HEK293T (cell line): ENCODE measurements at regions not wholly inside any gene's neighbourhood (a gene's known extent, or its start where the extent isn't known, plus 50 kb on each side); places are given as distances from the start of the nearest gene placed in this dataset.

Experiments used
- CTCF ChIA-PET: fragments of 350-600 bp; formaldehyde crosslinking; extraction: SDS; loops from one replicate; lab custom pipeline; 2021; ENCODE audit warnings: antibody characterized with exemption, inconsistent platforms; lab: Yijun Ruan, JAX
- POLR2A ChIA-PET: fragments of 350-600 bp; formaldehyde crosslinking; extraction: SDS; loops from one replicate; lab custom pipeline; 2020; ENCODE audit warnings: antibody characterized with exemption, inconsistent platforms; lab: Yijun Ruan, JAX
- DNase-seq: peaks from one replicate; pipeline ENCODE4 v3.0.0; 2012; ENCODE audit warnings: mixed read lengths; ENCODE audit errors: extremely low spot score
- ARNT ChIP-seq: fragments of 450-650 bp; IDR thresholded peaks from 2 replicates; pipeline ENCODE4 v1.6.1; 2017; ENCODE audit warnings: mild to moderate bottlenecking
- BHLHE40 ChIP-seq: fragments of 450-650 bp; IDR thresholded peaks from 2 replicates; pipeline ENCODE4 v1.6.1; 2016; ENCODE audit warnings: mild to moderate bottlenecking, moderate library complexity, borderline replicate concordance
- CTBP1 ChIP-seq: fragments of 450-650 bp; IDR thresholded peaks from 2 replicates; pipeline ENCODE4 v1.6.1; 2016; ENCODE audit warnings: borderline replicate concordance
- ELF4 ChIP-seq: fragments of 450-650 bp; IDR thresholded peaks from 2 replicates; pipeline ENCODE4 v1.6.1; 2017; ENCODE audit warnings: antibody characterized with exemption
- FOXA1 ChIP-seq: fragments of 450-650 bp; IDR thresholded peaks from 2 replicates; pipeline ENCODE4 v1.6.1; 2016; ENCODE audit warnings: mild to moderate bottlenecking
- FOXK2 ChIP-seq: fragments of 450-650 bp; IDR thresholded peaks from 2 replicates; pipeline ENCODE4 v1.6.1; 2016; ENCODE audit warnings: mild to moderate bottlenecking
- FOXM1 ChIP-seq: fragments of 450-650 bp; IDR thresholded peaks from 2 replicates; pipeline ENCODE4 v1.6.1; 2017; ENCODE audit warnings: mild to moderate bottlenecking, borderline replicate concordance
- HDGF ChIP-seq: fragments of 450-650 bp; IDR thresholded peaks from 2 replicates; pipeline ENCODE4 v1.6.1; 2017; ENCODE audit warnings: antibody characterized with exemption, borderline replicate concordance
- L3MBTL2 ChIP-seq: fragments of 450-650 bp; conservative IDR thresholded peaks from 2 replicates; pipeline ENCODE4 v1.6.1; 2016; ENCODE audit warnings: mild to moderate bottlenecking
- LEF1 ChIP-seq: fragments of 450-650 bp; IDR thresholded peaks from 2 replicates; pipeline ENCODE4 v1.6.1; 2017; ENCODE audit warnings: mild to moderate bottlenecking, borderline replicate concordance
- NFRKB ChIP-seq: fragments of 450-650 bp; IDR thresholded peaks from 2 replicates; pipeline ENCODE4 v1.6.1; 2016; ENCODE audit warnings: mild to moderate bottlenecking, moderate library complexity
- SP1 ChIP-seq: fragments of 450-650 bp; IDR thresholded peaks from 2 replicates; pipeline ENCODE4 v1.6.1; 2017
- SUZ12 ChIP-seq: fragments of 450-650 bp; IDR thresholded peaks from 2 replicates; pipeline ENCODE4 v1.6.1; 2016; ENCODE audit warnings: mild to moderate bottlenecking
- TARDBP ChIP-seq: fragments of 450-650 bp; IDR thresholded peaks from 2 replicates; pipeline ENCODE4 v1.6.1; 2016
- ZNF384 ChIP-seq: fragments of 450-650 bp; IDR thresholded peaks from 2 replicates; pipeline ENCODE4 v1.6.1; 2016
- TF ChIP-seq, protein P1 (sequence below): fragments of 450-650 bp; IDR thresholded peaks from 2 replicates; pipeline ENCODE4 v1.6.1; 2016

DNA sequence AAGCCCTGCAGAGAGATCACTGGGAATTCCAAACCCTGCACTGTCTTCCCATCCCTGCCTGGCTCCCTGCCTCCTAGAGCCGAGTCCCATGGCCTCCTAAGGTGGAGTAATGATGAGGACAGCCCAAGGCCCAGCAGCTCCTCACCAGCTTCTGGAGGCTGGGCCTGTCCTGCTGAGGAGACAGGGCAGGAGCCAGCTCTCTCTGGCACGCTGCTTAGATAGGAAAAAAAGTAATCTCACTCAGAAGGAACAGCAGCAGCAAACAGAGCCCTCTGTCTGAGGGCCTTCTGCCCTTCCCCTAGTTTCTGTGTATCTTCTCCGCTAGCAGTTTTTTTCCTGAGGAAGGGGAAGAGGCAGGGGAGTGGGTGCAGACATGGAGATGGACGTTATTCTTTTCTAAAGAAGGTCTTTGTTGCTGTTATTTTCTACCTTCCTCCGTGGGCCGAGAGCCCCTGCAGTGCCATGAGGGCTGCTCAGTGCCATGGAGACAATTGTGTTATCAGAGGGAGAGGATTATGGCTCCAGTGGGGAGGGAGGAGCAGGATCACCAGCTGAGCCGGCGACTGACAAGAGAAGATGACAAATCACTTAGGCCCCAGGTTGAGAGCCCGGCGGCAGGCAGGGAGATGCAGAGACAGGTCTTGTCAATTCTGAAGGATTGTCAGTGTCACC lies 315.3 kb downstream of the BUD13 start:
- no peak for TF ChIP-seq NFRKB
- no peak for TF ChIP-seq HDGF
- TF ChIP-seq CTBP1: peak; percentile 50; the same call in 1 of the 2 replicates
- TF ChIP-seq SP1: no peak
- no peak for TF ChIP-seq SUZ12
- TF ChIP-seq ZNF384: no peak
- TF ChIP-seq, protein P1, sequence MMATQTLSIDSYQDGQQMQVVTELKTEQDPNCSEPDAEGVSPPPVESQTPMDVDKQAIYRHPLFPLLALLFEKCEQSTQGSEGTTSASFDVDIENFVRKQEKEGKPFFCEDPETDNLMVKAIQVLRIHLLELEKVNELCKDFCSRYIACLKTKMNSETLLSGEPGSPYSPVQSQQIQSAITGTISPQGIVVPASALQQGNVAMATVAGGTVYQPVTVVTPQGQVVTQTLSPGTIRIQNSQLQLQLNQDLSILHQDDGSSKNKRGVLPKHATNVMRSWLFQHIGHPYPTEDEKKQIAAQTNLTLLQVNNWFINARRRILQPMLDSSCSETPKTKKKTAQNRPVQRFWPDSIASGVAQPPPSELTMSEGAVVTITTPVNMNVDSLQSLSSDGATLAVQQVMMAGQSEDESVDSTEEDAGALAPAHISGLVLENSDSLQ: peak; percentile 85
- no peak for TF ChIP-seq TARDBP
- peak; percentile 32 for DNase-seq
- CTCF ChIA-PET: interaction anchor here (0.6 to 1.7 kb wide), 2 partner anchors 42 to 141 kb away, joined by 3 to 5 read pairs; no protein-coding TSS in a partner anchor

DNA sequence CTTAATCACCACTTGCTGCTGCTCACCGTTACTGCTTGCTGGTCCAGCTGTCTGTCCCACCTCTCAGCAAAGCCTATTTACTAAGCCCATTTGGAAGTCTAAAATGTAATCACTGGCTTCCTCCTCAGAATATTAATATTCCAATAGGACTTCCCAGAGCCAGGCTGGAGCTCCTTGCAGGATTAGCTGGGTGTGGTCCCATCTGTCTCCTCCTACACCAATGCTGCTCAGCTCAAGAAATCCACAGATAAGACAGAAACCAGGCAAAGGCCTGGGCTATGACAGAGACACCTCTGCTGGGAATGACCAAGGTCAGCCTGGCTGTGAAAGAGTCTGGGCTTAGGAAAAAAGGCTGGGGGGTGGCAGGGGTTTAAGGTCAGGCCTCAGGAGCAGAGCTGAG lies 317.8 kb downstream of the BUD13 start:
- DNase-seq: no peak
- no peak for TF ChIP-seq SUZ12
- TF ChIP-seq ARNT: no peak
- TF ChIP-seq L3MBTL2: no peak
- TF ChIP-seq FOXA1: no peak
- no peak for TF ChIP-seq ELF4
- TF ChIP-seq CTBP1: no peak
- TF ChIP-seq FOXK2: no peak
- no peak for TF ChIP-seq FOXM1
- TF ChIP-seq NFRKB: no peak
- TF ChIP-seq, protein P1: no peak
- no peak for TF ChIP-seq BHLHE40
- TF ChIP-seq LEF1: no peak
- no peak for TF ChIP-seq SP1
- POLR2A ChIA-PET: no interaction called here
- CTCF ChIA-PET: interaction anchor here (0.7 to 2.5 kb wide), 5 partner anchors 8 to 237 kb away, joined by 3 to 18 read pairs (median 3); no protein-coding TSS in a partner anchor

More for the DNA sequence above, 315.3 kb downstream of the BUD13 start:
- POLR2A ChIA-PET: no interaction called here

DNA sequence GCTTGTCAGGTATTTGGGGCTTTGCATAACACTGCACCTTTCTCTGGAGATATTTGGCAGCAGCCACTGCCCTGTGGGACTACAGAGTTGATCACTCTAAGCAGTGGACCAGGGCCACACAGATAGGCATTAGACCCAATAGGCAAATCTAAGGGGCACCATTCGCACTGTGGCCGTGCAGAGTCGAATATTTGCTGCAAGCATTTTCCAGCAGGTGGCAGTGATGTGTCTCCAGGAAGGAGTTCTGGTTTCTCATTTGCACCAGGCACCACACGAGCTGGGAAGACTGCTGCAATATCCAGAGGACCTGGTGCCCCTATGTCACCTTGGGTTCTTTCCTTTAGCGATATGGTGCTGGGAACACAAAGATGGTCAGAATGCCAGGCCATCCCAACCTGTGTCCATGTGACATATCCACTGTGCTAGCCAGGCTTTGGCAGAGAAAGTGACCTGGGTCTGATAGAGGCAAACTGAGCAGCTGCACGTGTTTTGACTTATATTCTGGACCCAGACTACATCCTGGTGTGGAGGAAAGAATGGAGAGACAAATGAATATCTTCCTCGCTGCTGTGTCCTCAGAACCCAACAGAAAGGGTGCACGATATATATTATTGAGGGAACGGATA lies 318.7 kb downstream of the BUD13 start:
- no peak for TF ChIP-seq ZNF384
- no peak for TF ChIP-seq SUZ12
- TF ChIP-seq CTBP1: no peak
- no peak for TF ChIP-seq ARNT
- no peak for TF ChIP-seq FOXA1
- no peak for TF ChIP-seq SP1
- TF ChIP-seq TARDBP: no peak
- CTCF ChIA-PET: interaction anchor here (0.6 to 2.5 kb wide), 10 partner anchors 9 to 740 kb away, joined by 3 to 18 read pairs (median 3); no protein-coding TSS in a partner anchor
- peak; percentile 69 for DNase-seq
- POLR2A ChIA-PET: no interaction called here

DNA sequence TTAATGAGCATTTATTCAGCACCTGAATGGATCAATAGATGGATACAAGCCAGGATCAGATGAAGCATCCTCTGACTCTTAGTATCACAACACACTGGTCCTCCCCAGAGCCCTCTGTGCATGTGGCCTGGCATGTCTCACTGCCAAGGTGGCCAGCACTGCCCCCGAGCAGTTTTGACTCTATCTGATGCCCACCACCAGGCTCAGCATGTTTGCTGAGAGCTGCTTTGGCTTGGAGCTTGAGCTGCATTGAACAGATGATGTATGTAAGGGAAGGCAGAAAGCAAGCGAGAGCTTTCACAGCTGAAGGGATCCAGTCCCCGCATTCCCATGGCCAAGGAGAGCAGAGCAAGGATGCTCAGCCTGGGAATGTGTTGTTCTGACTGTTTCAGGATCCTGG lies 320.3 kb downstream of the BUD13 start:
- no peak for TF ChIP-seq ARNT
- TF ChIP-seq CTBP1: no peak
- TF ChIP-seq FOXA1: no peak
- TF ChIP-seq BHLHE40: no peak
- TF ChIP-seq FOXK2: no peak
- no peak for TF ChIP-seq L3MBTL2
- no peak for TF ChIP-seq LEF1
- no peak for TF ChIP-seq SUZ12
- TF ChIP-seq SP1: no peak
- TF ChIP-seq HDGF: no peak
- no peak for TF ChIP-seq ELF4
- no peak for TF ChIP-seq TARDBP
- no peak for TF ChIP-seq NFRKB
- no peak for TF ChIP-seq FOXM1
- TF ChIP-seq, protein P1: no peak
- no peak for TF ChIP-seq ZNF384
- POLR2A ChIA-PET: no interaction called here
- CTCF ChIA-PET: no interaction called here
- DNase-seq: no peak

DNA sequence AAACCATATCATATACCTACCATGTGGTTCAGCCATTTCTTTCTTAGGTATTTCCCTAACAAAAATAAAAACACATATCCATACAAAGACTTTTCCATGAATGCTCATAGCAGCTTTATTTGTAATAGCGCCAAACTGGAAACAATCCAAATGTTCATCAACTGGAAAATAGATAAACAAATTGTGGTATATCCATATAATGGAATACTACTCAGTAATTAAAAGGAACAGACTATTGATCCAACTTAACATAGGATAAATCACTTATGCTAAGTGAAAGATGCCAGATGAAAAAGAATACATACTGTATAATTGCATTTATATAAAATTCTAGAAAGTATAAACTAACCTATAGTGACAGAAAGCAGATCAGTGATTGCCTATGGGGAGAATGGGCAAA lies 323.3 kb downstream of the BUD13 start:
- CTCF ChIA-PET: no interaction called here
- no peak for DNase-seq
- POLR2A ChIA-PET: no interaction called here
- no peak for TF ChIP-seq HDGF
- no peak for TF ChIP-seq ELF4
- TF ChIP-seq FOXK2: no peak
- no peak for TF ChIP-seq FOXA1

DNA sequence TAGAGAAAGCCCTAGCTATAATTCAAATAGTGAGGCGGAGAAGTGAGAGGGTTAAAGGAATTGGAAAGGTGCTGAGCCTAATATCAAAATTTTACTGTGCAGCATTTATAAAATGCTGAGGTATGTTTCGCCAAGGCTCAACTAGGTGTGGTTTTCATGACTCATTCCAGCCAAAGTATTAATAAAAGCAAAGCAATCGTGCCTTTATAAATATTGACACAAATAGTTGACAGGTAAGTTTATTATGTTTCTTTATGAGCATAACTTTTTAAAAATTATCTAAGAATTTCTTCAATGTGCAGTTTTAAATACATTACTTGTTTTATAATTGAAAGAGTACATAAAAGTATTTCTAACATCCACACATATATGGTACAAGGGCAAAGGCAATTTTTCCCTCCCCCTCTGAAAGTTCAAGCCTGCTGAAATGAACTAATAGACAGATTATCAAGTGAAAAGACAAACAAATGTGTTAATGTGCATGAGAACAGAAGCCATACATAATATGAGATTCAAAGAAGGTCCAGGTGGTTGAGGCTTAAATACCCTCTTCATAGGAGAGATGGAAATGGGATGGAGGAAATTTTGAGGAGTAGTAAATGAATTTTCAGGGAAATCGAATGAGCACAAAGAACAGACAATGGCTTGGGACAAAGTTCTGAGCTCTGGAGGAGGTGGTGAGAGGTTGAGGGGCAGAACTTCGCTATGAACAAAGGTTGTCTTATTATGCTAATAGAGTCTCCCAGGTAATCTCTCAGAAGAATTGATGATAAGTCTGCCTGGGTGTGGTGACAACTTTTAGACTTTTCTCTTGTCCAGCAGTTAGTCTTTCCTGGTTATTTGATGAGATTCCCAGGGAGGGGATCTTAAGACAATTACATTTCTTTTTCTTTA lies 326.5 kb downstream of the BUD13 start:
- POLR2A ChIA-PET: no interaction called here
- CTCF ChIA-PET: no interaction called here
- TF ChIP-seq L3MBTL2 (no peak), CTBP1 (no peak), LEF1 (no peak), SP1 (no peak), ZNF384 (no peak), SUZ12 (no peak), ELF4 (no peak), TARDBP (no peak), FOXM1 (no peak), NFRKB (no peak), BHLHE40 (no peak), FOXK2 (no peak), HDGF (no peak), FOXA1 (no peak), ARNT (no peak)
- TF ChIP-seq, protein P1: no peak
- no peak for DNase-seq
